Ishikawa (cell line): ENCODE measurements at regions not wholly inside any gene's neighbourhood (a gene's known extent, or its start where the extent isn't known, plus 50 kb on each side); places are given as distances from the start of the nearest gene placed in this dataset.

Source experiments
- CEBPB ChIP-seq: IDR thresholded peaks from 2 replicates; pipeline ENCODE4 v1.6.1; 2012
- CREB1 ChIP-seq: IDR thresholded peaks from 2 replicates; pipeline ENCODE4 v1.6.1; 2012; ENCODE audit warnings: low read depth
- EGR1 ChIP-seq: IDR thresholded peaks from 2 replicates; pipeline ENCODE4 v1.6.1; 2012
- EP300 ChIP-seq: IDR thresholded peaks from 2 replicates; pipeline ENCODE4 v1.6.1; 2012; ENCODE audit warnings: borderline replicate concordance
- FOXM1 ChIP-seq: IDR thresholded peaks from 2 replicates; pipeline ENCODE4 v1.6.1; 2012; ENCODE audit warnings: low read depth, borderline replicate concordance
- NFIC ChIP-seq: IDR thresholded peaks from 2 replicates; pipeline ENCODE4 v1.6.1; 2012
- RAD21 ChIP-seq: IDR thresholded peaks from 2 replicates; pipeline ENCODE4 v1.6.1; 2012; ENCODE audit warnings: low read depth
- TAF1 ChIP-seq: IDR thresholded peaks from 2 replicates; pipeline ENCODE4 v1.6.1; 2012; ENCODE audit warnings: low read depth, mild to moderate bottlenecking
- TCF12 ChIP-seq: IDR thresholded peaks from 2 replicates; pipeline ENCODE4 v1.6.1; 2012; ENCODE audit warnings: low read depth
- TEAD4 ChIP-seq: IDR thresholded peaks from 2 replicates; pipeline ENCODE4 v1.6.1; 2012
- YY1 ChIP-seq: IDR thresholded peaks from 2 replicates; pipeline ENCODE4 v1.6.1; 2012; ENCODE audit warnings: low read depth
- ZBTB7A ChIP-seq: IDR thresholded peaks from 2 replicates; pipeline ENCODE4 v1.6.1; 2012; ENCODE audit warnings: low read depth
- TF ChIP-seq, protein P1 (sequence below): IDR thresholded peaks from 2 replicates; pipeline ENCODE4 v1.6.1; 2012
- TF ChIP-seq, protein P2 (sequence below): IDR thresholded peaks from 2 replicates; pipeline ENCODE4 v1.6.1; 2012; ENCODE audit warnings: low read depth, mild to moderate bottlenecking
- TF ChIP-seq, protein P3 (sequence below): IDR thresholded peaks from 2 replicates; pipeline ENCODE4 v1.6.1; 2012

DNA sequence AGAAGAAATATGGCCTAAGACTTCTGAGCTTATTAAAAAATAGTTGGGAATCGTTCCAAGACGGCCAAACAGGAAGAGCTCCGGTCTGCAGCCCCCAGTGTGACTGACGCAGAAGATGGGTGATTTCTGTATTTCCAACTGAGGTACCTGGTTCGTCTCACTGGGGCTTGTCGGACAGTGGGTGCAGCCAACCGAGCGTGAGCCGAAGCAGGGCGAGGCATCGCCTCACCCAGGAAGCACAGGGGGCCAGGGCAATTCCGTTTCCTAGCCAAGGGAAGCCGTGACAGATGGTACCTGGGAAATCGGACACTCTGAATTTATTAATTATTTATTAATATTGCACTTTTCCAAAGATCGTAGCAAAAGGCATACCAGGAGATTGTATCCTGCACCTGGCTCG lies 857.8 kb downstream of the C12orf50 start:
- TF ChIP-seq FOXM1 (no peak), EGR1 (no peak), NFIC (no peak), ZBTB7A (no peak), CREB1 (no peak), TEAD4 (no peak), EP300 (no peak), TAF1 (no peak), CEBPB (no peak), RAD21 (no peak)
- TF ChIP-seq, protein P1, sequence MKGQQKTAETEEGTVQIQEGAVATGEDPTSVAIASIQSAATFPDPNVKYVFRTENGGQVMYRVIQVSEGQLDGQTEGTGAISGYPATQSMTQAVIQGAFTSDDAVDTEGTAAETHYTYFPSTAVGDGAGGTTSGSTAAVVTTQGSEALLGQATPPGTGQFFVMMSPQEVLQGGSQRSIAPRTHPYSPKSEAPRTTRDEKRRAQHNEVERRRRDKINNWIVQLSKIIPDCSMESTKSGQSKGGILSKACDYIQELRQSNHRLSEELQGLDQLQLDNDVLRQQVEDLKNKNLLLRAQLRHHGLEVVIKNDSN: no peak
- TF ChIP-seq, protein P2, sequence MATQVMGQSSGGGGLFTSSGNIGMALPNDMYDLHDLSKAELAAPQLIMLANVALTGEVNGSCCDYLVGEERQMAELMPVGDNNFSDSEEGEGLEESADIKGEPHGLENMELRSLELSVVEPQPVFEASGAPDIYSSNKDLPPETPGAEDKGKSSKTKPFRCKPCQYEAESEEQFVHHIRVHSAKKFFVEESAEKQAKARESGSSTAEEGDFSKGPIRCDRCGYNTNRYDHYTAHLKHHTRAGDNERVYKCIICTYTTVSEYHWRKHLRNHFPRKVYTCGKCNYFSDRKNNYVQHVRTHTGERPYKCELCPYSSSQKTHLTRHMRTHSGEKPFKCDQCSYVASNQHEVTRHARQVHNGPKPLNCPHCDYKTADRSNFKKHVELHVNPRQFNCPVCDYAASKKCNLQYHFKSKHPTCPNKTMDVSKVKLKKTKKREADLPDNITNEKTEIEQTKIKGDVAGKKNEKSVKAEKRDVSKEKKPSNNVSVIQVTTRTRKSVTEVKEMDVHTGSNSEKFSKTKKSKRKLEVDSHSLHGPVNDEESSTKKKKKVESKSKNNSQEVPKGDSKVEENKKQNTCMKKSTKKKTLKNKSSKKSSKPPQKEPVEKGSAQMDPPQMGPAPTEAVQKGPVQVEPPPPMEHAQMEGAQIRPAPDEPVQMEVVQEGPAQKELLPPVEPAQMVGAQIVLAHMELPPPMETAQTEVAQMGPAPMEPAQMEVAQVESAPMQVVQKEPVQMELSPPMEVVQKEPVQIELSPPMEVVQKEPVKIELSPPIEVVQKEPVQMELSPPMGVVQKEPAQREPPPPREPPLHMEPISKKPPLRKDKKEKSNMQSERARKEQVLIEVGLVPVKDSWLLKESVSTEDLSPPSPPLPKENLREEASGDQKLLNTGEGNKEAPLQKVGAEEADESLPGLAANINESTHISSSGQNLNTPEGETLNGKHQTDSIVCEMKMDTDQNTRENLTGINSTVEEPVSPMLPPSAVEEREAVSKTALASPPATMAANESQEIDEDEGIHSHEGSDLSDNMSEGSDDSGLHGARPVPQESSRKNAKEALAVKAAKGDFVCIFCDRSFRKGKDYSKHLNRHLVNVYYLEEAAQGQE: no peak
- TF ChIP-seq, protein P3, sequence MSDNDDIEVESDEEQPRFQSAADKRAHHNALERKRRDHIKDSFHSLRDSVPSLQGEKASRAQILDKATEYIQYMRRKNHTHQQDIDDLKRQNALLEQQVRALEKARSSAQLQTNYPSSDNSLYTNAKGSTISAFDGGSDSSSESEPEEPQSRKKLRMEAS: no peak

DNA sequence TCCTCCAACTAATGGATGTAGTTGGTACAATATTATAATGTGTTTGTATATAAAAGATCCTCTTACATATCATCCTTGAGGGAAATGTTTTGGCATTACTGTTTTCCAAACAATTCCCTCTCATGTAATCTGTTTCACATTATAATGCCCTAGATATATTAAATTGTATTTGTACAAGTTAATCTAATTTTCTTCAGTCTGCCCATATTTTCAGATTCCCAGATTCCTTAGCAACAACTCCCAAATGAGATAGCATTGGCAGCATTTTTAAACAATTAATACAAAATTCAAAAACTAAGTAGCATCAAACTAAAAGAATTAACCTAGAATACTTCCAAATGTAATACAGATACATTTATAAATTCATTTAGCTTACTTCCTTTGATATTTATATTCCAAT lies 860.2 kb downstream of the C12orf50 start:
- TF ChIP-seq FOXM1: no peak
- TF ChIP-seq, protein P1: no peak
- TF ChIP-seq TEAD4: no peak
- TF ChIP-seq RAD21: no peak
- TF ChIP-seq YY1: no peak
- TF ChIP-seq, protein P3: no peak
- TF ChIP-seq TCF12: no peak
- no peak for TF ChIP-seq ZBTB7A
- no peak for TF ChIP-seq NFIC
- TF ChIP-seq TAF1: no peak

DNA sequence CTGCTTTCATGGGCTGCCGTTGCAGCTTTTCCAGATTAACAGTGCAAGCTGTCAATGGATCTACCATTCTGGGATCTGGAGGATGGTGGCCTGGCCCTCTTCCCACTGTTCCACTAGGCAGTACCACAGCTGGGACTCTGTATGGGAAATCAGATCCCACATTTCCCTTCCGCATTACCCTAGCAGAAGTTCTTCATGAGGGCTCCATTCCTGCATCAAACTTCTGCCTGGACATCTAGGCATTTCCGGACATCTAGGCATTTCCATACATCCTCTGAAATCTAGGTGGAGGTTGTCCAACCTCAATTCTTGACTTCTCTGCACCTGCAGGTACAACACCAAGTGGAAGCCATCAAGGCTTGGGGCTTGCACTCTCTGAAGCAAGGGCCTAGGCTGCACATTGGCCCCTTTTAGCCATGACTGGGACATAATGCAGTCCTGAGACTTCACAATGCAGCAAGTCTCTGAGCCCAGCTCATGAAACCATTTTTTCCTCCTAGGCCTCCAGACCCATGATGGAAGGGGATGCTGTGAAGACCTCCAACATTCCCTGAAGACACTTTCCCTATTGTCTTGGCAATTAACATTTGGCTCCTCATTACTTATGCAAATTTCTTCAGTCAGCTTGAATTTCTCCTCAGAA lies 863.3 kb downstream of the C12orf50 start:
- TF ChIP-seq EGR1: no peak
- no peak for TF ChIP-seq CREB1
- TF ChIP-seq YY1: no peak
- TF ChIP-seq RAD21: no peak
- no peak for TF ChIP-seq ZBTB7A
- no peak for TF ChIP-seq TAF1
- no peak for TF ChIP-seq EP300
- TF ChIP-seq CEBPB: no peak
- TF ChIP-seq NFIC: no peak
- no peak for TF ChIP-seq TCF12
- TF ChIP-seq, protein P1: no peak
- TF ChIP-seq FOXM1: no peak
- no peak for TF ChIP-seq TEAD4
- TF ChIP-seq, protein P3: no peak
- TF ChIP-seq, protein P2: no peak

DNA sequence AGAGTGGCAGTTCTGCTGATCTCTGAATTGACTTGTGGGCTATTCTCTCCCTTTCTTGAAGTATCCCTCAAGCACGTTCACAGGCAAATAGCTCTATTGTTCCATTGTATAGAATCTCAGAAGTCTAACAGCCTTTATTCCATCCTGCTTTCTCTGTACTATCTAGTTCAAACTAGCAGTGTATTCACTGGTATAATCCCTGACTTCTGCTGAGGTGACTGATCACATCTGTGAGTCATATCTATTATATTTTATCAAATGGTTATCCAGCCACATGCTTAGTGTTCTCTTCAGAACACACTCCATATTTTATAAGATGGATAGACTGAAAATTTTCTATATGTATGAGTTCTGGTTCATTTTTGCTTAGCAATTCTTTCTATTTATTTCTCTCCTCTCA lies 866.1 kb downstream of the C12orf50 start:
- no peak for TF ChIP-seq ZBTB7A

DNA sequence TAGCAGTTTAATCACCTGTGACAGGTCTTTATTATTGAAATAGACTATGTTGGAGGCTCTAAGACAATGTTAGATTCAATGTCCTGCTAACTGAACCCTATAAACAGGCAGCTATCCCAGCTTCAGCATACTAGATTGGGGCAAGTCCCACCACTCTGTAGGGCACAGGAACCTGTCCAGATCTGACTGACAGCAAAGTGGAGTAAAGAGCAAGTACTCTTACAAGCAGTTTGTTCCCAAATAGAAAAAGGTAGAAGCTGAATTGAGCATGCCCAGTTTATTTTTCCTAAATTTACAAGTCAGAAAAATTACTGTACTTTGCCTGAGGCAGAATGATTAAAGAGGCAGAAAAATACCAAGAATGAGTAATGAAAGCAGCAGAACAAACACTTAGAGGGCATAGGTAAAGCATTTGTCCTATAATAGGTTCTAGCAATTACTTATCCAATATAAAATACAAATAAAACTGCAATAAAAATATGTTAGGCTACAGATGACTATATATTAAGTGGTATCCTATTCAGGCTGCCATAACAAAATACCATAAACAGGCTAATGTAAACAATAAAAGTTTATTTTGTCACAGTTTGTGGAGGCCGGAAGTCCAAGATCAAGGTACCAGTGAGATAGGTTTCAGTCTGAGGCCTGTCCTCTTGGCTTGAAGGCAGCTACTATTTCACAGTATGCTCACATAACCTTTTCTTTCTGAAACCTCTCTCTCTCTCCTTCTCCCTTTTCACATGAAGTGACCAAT lies 868.2 kb downstream of the C12orf50 start:
- TF ChIP-seq FOXM1: no peak
- no peak for TF ChIP-seq NFIC
- TF ChIP-seq, protein P1: no peak
- no peak for TF ChIP-seq CREB1
- TF ChIP-seq RAD21: no peak
- no peak for TF ChIP-seq EGR1
- no peak for TF ChIP-seq ZBTB7A
- TF ChIP-seq, protein P3: no peak
- TF ChIP-seq CEBPB: no peak
- TF ChIP-seq YY1: no peak
- TF ChIP-seq EP300: no peak
- TF ChIP-seq, protein P2: no peak
- TF ChIP-seq TAF1: no peak
- no peak for TF ChIP-seq TCF12
